ENCODE measurements at regions not wholly inside any gene's neighbourhood (a gene's known extent, or its start where the extent isn't known, plus 50 kb on each side); places are given as distances from the start of the nearest gene placed in this dataset.
"Not testable (repeated sequence)": the region's sequence is repeated elsewhere in the genome, so short reads cannot be mapped to it uniquely, and the experiment has no call there.

- not testable (repeated sequence) for DNase-seq
Observed at GRCh38 chr7:55743454-55743717, 119.2 kb downstream of the SEPTIN14 start.

GRCh38 chr7:55742651-55743453 is 119.7 kb downstream of the SEPTIN14 start:
- not testable (repeated sequence) for DNase-seq

- DNase-seq = not testable (repeated sequence)
Observed at GRCh38 chr7:55741721-55742631, 120.6 kb downstream of the SEPTIN14 start.

- DNase-seq = not testable (repeated sequence)
Observed at GRCh38 chr7:55740633-55741250, 121.8 kb downstream of the SEPTIN14 start.

GRCh38 chr7:55740053-55740452 is 122.5 kb downstream of the SEPTIN14 start:
- DNase-seq = not testable (repeated sequence)

- DNase-seq = not testable (repeated sequence)
Observed at GRCh38 chr7:55736641-55737221, 125.8 kb downstream of the SEPTIN14 start.

- no peak for DNase-seq
Observed at GRCh38 chr7:55733241-55734140, 129.1 kb downstream of the SEPTIN14 start.

- no peak for DNase-seq
Observed at GRCh38 chr7:55731931-55732330, 130.6 kb downstream of the SEPTIN14 start.

GRCh38 chr7:55730197-55730596 is 132.4 kb downstream of the SEPTIN14 start:
- DNase-seq = no peak

GRCh38 chr7:55723621-55723941 is 139.0 kb downstream of the SEPTIN14 start:
- DNase-seq = no peak

GRCh38 chr7:55722874-55723620 is 139.5 kb downstream of the SEPTIN14 start:
- DNase-seq = not testable (repeated sequence)

- DNase-seq = not testable (repeated sequence)
Observed at GRCh38 chr7:55721004-55721403, 141.5 kb downstream of the SEPTIN14 start.

GRCh38 chr7:55715247-55715867 is 143.1 kb upstream of the VOPP1 start:
- not testable (repeated sequence) for DNase-seq

- DNase-seq = not testable (repeated sequence)
Observed at GRCh38 chr7:55714370-55714769, 142.1 kb upstream of the VOPP1 start.

- DNase-seq = not testable (repeated sequence)
Observed at GRCh38 chr7:55710312-55710711, 138.0 kb upstream of the VOPP1 start.

- not testable (repeated sequence) for DNase-seq
Observed at GRCh38 chr7:55708028-55708427, 135.7 kb upstream of the VOPP1 start.

- DNase-seq = not testable (repeated sequence)
Observed at GRCh38 chr7:55707410-55707809, 135.1 kb upstream of the VOPP1 start.

GRCh38 chr7:55706451-55707195 is 134.3 kb upstream of the VOPP1 start:
- not testable (repeated sequence) for DNase-seq

- DNase-seq = not testable (repeated sequence)
Observed at GRCh38 chr7:55705728-55706450, 133.6 kb upstream of the VOPP1 start.
